ENCODE measurements at regions not wholly inside any gene's neighbourhood (a gene's known extent, or its start where the extent isn't known, plus 50 kb on each side); places are given as distances from the start of the nearest gene placed in this dataset.
"Not testable (repeated sequence)": the region's sequence is repeated elsewhere in the genome, so short reads cannot be mapped to it uniquely, and the experiment has no call there.

DNA sequence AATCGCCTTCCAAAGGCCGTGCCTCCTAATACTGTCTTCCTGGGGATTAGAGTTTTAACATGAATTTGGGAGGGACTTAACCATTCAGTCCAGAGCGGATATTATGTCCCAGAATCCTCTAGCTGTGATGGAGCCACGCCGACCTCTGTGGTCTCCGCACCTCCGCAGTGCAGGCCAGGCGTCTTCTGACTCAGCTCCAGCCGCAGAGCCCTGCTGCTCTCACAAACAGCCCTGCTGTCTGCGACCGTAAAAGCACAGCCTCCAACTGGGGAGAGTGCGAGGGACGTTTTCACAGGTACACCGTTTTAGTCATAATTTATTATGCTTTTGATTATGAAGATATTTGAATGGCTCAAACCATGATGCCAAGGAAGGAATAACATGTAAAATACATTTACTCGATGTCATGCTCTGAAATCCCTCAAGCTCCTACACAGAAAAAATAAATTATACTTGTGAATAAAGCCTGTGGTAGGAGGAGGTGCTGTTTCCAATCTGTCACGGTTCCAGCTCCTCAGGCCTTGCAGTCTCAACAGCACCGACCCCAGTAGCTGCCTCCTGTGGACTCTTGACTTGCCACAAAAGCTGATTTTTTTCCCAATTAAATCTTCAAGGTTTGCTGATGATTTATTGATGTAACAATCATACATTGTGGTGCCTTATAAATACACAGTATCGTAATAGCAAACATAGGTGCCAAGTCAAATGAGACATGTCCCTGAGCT is 353.6 kb upstream of the FRG1 start:
- DNase-seq (ENCODE audit: low read depth, low spot score): not testable (repeated sequence)

DNA sequence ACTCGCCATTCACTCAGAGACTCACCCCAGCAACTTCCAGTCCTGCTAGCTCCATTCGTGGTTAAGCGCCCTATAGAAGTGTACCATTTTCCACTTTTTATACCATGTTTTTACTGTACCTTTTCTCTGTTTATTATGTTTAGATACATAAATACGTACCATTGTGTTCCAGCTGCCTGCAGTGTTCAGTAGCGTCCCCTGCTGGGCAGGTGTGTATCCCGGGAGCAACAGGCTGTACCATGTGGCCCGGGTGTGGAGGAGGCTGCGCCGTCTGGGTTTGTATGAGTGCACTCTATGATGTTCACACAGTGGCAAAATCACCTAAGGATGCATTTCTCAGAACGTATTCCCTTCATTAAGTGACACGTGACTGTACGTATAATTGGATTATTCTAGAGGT is 351.5 kb upstream of the FRG1 start:
- DNase-seq (ENCODE audit: low read depth, low spot score): not testable (repeated sequence)

DNA sequence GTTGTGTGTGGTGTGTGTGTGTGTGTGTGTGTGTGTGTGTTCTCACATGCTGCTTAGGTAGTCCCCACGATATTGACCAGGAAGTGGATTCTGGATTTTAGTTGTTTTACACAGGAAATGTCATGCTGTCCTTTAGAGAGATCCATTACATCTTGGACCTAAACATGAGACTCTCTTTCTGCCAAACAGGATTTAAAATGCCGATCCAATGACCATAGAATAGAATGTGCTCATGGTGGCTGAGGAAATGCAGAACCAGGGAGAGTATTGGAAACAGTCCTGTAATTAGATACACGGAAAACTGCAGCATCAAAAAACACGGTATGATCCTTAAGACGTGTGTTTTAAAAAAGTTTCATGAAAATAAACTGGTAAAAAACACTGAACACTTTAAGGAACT is 347.8 kb upstream of the FRG1 start:
- no peak for DNase-seq (ENCODE audit: low read depth, low spot score)

DNA sequence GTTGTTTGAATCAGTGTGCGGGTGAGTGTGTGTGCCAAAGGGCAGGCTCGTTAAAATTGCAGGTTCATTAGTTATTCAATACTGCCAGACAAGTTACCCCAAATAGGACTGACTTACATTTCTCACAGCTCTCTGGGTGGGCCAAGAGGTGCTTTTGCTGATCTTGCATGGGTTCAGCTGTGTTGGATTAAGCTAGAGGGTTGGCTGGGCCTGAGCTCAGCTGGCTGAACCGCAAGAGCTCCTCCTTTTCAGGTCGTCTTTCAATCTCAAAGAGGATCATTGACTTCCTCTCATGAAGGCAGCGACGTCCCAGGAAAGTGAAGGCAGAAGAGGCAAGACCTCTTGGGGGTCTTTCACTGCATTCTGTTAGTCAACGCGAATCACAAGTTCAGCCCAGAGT is 343.3 kb upstream of the FRG1 start:
- DNase-seq (ENCODE audit: low read depth, low spot score): no peak

DNA sequence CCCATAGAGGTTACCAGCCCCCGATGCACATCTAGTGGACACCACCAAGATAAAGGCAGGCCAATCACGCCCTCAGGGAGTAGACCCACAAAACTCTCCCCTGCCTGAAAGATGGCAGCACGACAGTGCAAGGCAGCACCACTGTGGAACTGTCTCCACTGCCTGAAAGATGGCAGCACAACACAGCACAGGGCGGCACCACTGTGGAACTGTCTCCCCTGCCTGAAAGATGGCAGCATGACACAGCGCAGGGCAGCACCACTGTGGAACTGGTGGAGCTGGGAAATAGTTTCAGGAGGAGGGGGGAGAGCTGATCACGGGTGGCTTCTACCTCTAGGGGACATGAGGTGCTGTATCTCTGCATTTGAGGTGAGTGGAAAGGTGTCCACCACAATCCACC is 340.4 kb upstream of the FRG1 start:
- no peak for DNase-seq (ENCODE audit: low read depth, low spot score)

DNA sequence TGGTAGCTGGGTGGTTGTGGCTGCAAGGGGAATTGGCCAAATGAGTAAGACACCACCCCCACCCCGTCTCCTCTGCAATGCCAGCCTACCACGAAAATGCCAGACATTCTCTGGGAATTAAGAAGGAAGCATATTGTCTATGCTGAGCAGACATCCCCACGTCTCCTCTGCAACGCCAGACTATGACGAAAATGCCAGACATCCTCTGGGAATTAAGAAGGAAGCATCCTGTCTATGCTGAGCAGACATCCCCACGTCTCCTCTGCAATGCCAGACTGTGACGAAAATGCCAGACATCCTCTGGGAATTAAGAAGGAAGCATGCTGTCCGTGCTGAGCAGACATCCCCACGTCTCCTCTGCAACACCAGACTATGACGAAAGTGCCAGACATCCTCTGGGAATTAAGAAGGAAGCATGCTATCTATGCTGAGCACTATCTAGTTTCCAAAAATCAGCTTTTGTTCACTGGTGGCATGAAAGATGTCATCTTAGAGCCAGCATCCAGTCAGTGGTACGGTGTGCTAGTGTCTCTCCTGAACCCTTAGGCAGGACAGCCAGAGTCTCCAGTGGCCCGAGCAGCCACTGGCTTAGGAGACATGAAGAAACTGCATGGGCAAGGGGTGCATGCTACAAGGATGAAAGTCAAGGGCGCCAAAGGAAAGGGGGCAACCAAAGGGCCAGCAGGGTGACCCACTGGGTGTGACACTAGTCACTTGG is 339.8 kb upstream of the FRG1 start:
- peak; percentile 67 for DNase-seq (ENCODE audit: low read depth, low spot score)

DNA sequence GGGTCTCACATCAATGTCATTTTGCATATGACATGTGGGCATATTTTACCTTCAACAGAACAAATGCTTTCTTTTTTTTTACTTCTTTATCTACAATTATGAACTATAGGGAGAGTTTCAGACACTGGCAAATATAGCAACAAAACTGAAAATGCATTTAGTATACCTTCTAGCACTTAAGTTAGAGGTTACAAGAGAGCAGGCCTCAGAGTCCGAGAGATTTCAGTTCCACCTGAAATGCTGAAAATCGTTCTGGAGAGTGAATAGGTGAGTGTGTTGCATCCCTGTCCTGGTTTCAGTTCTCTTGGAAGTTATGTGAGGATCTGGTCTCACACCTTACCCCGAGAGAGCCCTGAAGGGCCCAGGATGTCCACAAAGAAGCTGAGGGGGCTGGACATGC is 337.8 kb upstream of the FRG1 start:
- DNase-seq (ENCODE audit: low read depth, low spot score): not testable (repeated sequence)

DNA sequence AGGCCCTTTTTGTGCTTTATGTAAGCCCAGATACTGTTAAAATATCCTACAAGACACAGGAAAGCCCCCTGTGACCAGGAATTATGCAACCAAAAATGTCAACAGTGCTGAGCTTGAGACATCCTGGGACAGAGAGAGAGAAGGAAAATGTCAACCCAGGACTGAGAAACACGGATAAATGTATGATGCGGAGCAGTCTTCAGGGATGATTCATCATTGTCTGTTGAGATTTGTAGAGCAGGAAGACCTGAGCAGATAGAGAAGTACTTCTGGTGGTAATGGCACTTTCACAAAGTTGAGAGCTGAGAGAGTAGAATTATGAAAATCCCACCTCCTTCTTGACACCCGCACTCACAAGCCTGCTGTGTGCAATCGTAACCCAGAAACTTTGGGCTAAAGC is 330.1 kb upstream of the FRG1 start:
- not testable (repeated sequence) for DNase-seq (ENCODE audit: low read depth, low spot score)

DNA sequence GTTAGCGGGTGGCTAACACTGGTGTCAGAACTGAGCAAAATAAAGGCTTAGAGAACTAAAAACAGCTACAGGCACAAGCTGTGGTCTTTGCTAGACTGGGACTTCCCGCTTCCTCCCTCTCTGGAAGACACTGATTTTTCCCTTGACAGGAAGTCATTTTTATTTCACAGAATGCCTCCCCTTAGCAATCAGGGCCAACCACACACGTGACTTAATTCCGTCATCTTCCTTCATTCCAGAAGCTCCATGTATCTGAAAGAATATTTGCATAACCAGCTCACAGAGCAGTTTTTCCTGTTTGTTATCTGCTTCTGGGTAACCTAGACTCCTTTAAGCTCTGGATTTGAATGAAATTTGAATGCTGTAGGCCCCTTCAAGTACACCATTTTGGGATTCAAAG is 327.5 kb upstream of the FRG1 start:
- no peak for DNase-seq (ENCODE audit: low read depth, low spot score)

DNA sequence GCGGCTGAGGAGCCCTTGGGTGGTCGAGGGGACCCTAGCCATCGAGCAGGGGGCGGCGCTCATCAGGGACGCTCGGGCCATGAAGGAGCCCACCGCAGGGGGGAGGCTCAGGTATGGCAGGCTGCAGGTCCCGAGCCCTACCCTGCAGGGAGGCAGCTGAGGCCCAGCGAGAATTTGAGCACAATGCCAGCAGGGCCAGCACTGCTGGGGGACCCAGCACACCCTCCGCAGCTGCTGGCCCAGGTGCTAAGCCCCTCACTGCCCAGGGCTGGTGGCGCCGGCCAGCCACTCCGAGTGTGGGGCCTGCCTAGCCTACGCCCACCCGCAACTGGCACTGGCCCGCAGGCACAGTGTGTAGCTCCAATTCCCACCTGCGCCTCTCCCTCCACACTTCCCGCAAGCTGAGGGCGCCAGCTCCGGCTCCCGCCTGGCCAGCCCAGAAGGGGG is 325.4 kb upstream of the FRG1 start:
- DNase-seq (ENCODE audit: low read depth, low spot score): no peak

DNA sequence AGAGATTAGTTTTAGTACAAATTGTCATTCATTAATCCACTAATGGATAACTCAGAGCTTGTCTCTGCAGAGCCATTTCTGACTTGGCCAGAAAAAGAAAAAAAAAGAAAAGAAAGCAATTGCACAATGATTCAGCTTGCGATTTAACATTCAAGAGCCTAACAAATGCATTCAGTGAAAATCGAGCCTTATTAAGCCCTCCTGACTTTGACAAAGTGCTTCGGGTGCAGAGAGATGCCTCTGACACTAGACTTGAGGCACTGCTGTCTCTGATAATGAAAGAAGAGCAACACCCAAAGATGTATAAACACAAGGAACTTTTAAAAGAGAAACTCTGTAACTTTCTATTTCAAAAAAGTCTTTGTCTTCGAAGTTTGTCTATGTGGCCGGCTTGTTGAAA is 322.9 kb upstream of the FRG1 start:
- DNase-seq (ENCODE audit: low read depth, low spot score): not testable (repeated sequence)

DNA sequence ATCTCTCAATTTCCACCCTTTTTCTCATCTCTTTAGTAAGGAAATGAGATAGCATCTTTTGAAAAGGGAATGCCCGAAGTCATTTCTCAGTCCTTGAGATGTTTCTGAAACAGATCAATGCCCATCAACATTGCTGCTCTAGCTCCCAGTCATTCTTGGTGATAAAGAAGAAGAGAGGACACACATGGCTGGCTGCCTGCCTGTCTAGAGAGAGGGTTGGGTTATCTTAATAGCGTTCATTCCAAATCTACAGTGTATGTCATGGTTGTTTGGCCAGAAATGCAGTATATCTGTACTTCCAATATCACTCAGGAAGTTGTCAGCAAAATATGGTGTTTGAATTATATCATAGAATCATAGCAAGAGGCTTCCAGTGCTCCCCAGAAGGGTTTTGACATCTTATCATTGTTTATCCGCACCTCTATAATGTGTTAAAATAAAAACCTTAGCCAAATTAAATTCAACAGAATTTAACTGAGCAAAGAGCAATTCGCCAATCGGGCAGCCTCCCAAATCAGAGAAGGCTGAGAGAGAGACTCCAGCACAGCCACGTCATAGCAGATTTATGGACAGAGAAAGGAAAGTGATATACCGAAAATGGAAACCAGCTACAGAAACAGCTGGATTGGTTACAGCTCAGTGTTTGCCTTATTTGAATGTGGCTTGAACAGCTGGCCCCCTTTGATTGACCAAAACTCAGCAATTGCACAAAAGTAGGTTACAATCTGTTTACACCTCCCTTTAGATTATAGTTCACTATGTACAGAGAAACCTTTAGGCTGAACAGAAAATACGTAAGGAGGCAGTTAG is 321.0 kb upstream of the FRG1 start:
- DNase-seq (ENCODE audit: low read depth, low spot score): not testable (repeated sequence)

DNA sequence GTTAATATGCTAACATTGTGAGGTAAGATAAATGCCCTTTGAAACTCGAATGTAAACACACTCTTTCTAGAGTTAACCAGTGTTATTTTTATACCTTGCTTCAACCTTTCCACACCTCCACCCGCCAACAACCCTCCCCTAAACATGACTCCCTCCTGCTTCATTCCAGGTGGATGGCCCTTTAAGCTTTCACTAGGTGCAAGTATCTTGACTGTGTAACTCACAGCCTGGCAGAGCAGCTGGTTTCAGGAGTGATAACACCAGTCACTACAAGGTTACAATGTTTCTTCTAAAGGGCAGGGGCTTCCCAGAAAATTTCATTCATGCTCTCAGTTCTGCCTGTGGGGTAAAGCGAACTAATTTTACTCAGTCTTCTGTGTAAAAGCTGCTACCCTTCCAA is 318.1 kb upstream of the FRG1 start:
- not testable (repeated sequence) for DNase-seq (ENCODE audit: low read depth, low spot score)

DNA sequence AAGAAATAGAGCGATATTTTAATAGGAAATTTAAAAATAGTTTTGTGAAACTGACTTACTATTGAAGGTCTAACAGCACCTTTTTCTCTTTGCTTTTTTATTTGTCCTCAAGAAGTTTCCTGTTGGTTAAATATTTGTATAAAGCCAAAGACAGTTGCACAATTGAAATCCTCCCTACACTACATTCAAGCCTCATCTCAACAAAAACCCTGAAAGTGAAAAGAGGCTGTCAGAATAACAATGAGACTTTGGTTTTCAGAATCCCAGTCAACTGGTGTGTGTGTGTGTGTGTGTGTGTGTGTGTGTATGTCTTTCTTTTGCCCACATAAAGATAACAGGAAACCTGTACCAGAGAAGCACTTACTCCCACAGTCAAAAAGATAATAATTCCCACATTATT is 313.6 kb upstream of the FRG1 start:
- not testable (repeated sequence) for DNase-seq (ENCODE audit: low read depth, low spot score)

DNA sequence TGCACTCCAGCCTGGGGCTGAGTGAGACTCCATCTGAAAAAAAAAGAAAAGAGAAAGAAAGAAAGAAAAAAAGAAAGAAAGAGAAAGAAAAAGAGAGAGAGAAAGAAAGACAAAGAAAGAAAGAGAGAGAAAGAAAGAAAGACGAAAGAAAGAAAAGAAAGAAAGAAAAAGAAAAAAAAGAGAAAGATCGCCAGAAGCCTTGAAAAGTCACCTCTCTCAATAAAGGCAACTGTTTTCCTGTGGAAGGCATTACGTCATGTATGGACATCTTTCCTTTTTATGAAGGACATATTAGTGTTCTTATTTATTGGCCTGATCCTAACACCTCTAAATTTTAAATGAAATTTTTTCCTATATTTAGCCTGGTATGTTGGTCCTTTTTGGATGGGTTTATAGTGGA is 310.9 kb upstream of the FRG1 start:
- DNase-seq (ENCODE audit: low read depth, low spot score): not testable (repeated sequence)

DNA sequence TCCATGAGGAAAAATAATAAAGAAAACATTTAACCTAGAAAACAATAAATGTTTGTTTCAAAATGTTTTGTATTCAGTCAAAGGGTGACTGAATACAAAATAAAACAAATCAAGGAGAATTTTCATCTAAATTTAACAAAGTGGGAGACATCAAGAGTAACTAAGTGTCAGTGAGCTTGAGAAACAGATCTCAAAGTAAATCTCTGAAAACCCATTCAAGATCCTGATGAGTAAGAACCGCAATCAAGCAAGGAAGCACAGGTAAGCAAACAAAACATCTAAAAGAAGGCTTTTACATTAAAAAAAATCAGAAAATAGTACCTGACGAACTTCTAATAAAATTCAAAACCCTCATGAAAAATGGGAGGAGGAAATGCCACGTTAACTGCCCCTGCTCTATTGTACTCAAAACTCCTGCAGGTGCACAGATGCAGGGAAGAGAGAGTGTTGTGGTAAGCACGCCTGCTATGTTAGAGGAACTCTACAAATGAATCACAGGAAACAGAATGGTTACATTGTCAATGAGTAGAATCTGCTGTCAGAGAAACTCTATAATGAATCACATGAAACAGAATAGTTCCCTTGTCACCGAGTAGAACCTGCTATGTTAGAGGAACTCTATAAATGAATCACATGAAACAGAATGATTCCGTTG is 309.6 kb upstream of the FRG1 start:
- not testable (repeated sequence) for DNase-seq (ENCODE audit: low read depth, low spot score)

DNA sequence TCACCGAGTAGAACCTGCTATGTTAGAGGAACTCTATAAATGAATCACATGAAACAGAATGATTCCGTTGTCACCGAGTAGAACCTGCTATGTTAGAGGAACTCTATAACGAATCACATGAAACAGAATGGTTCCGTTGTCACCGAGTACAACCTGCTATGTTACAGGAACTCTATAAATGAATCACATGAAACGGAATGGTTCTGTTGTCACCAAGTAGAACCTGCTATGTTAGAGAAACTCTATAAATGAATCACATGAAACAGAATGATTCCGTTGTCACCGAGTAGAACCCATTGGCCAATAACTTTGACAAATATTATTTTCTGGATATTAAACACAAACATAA is 309.1 kb upstream of the FRG1 start:
- not testable (repeated sequence) for DNase-seq (ENCODE audit: low read depth, low spot score)

DNA sequence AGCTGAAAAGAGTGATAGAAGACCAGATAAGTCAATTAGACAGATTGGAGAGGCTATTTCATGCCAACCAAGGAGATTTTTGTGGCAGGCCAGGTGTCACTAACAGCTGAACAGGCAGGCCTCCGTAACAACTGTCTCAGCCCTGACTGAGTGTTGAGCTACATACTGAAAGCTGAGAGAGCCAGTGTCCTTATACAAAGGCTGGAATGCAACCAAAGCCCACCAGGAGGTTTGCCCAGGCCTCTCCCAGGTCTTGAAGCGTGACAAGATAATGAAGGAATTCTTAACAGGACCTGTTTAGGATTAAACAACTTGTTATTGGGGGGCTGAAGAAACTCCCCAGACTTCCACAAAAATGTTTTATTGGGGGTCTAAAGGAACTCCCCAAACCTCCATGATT is 290.2 kb upstream of the FRG1 start:
- DNase-seq (ENCODE audit: low read depth, low spot score): peak; percentile 68

DNA sequence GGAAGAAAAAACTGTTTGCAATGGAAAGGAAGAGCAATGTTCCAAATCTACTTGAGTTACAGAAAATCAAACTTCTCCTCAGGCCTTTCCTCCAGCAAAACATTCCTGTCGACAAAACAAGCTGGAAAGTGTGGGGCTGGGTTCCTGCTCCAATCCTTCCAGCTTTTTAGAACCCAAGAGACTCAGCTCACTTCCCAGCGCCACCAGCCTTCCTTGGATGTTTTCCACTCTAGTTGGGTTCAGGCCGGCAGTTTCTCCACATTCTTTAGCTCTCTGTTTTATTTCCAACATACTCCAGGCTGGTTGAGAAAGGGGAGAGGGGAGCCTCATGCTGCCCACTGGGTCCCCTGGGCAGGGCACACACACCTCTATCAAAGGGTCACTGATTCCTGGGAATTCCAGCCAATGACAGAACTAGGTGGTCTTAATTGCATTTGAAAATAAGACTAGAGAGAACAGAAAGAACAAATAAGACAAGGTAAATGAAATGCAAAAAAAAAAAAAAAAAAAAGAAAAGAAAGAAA is 287.5 kb upstream of the FRG1 start:
- DNase-seq (ENCODE audit: low read depth, low spot score): peak; percentile 37

DNA sequence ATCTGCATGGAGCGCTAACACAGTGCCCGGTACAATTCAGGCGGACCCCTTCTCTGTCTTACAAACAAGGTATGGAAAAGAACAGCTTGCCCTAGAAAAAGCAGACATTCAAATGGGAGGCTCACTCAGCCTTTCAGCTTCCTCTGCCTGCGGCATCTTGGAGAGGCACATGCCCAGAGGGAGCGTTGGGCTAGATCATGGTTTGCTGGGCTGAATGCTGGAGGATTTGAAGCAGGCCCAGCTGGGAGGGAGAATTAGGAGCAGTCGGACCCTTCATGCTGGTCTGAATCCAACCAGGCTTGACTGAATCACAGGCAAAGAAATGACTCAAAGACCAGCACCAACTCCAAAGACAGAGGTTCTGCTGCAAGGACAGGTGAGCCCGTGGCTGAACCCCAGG is 286.7 kb upstream of the FRG1 start:
- DNase-seq (ENCODE audit: low read depth, low spot score): peak; percentile 67

DNA sequence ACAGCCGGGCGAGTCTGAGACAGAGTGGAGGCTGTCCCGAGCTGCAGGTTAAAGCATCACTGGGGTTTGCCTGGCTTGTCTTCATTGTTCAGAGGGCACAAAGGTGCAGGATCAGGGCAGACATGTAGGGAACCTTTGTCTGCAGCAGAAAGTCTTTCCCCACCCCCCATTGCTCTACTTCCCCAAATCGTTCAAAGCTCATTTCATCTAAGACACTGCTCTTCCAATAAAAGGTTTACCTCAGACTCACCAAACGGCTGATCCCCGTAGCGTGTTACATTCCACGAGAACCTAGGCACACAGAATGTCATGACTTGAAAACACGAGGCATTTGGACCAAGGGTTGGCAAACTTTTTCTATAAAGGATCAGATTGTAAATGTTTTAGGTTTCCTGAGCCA is 286.3 kb upstream of the FRG1 start:
- not testable (repeated sequence) for DNase-seq (ENCODE audit: low read depth, low spot score)

DNA sequence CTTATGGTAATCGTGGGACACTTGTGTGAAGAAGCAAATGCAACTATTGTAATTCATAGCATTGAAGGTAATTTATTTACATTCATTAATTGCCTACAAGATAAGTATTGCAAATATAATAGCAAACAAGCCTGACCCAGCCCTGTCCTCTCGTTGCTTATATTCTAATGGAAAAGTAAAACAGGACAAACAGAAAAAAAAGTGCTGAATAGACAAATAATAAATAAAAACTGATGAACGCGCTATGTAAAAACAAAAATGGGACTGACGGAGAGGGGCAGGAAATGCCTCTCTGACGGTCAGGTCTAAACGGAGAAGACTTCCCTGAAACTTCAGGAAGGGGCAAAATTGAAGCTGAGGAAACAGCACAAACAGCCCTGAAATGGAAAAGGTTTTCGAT is 284.9 kb upstream of the FRG1 start:
- not testable (repeated sequence) for DNase-seq (ENCODE audit: low read depth, low spot score)

Measured in ELF-1 (cell line).